ENCODE measurements at regions not wholly inside any gene's neighbourhood (a gene's known extent, or its start where the extent isn't known, plus 50 kb on each side); places are given as distances from the start of the nearest gene placed in this dataset.

DNA sequence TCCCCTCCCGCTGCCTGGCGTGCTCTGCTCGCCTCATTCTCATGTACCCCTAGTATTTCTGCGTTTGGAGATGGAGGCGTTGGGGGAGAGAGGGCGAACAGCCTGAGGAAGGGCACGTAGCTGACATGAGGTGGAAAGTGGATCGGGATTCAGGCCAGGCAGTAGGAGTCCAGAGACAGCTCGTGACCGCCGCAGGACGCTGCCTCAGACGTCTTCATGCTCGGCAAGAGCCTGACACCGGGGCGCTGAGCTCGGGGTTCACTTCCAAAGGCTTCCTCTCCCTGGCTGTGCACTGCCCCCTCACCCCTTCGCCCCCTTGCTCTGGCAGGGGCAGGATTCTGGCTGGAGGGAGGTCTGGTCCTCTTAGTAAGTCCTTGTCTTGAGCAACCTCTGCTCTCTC lies 374.4 kb upstream of the MKI67 start:
- intact Hi-C loops (cut with DNase I), result no loop called here
- H3K4me1 ChIP-seq, result no peaks in the 10 kb centered on the region
- TF ChIP-seq, protein P1, sequence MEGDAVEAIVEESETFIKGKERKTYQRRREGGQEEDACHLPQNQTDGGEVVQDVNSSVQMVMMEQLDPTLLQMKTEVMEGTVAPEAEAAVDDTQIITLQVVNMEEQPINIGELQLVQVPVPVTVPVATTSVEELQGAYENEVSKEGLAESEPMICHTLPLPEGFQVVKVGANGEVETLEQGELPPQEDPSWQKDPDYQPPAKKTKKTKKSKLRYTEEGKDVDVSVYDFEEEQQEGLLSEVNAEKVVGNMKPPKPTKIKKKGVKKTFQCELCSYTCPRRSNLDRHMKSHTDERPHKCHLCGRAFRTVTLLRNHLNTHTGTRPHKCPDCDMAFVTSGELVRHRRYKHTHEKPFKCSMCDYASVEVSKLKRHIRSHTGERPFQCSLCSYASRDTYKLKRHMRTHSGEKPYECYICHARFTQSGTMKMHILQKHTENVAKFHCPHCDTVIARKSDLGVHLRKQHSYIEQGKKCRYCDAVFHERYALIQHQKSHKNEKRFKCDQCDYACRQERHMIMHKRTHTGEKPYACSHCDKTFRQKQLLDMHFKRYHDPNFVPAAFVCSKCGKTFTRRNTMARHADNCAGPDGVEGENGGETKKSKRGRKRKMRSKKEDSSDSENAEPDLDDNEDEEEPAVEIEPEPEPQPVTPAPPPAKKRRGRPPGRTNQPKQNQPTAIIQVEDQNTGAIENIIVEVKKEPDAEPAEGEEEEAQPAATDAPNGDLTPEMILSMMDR (IDR thresholded peaks at IDR 0.05), result no peak
- TF ChIP-seq POLR2A (IDR thresholded peaks at IDR 0.05), result no peak
- WGBS, 2 donors, result 82 to 92% methylated on average over 4 to 16 of the region's 18 CpGs
- DNase-seq, result no peak
- no peak overlapping the region for H3K27ac ChIP-seq
- no peaks in the 10 kb centered on the region for H3K36me3 ChIP-seq
- no peak overlapping the region for H3K4me3 ChIP-seq
- no peaks in the 10 kb centered on the region for H3K27me3 ChIP-seq
- peaks cover 0 to 17% (median 0%) of the 10 kb centered on the region in 3 donors for H3K9me3 ChIP-seq

DNA sequence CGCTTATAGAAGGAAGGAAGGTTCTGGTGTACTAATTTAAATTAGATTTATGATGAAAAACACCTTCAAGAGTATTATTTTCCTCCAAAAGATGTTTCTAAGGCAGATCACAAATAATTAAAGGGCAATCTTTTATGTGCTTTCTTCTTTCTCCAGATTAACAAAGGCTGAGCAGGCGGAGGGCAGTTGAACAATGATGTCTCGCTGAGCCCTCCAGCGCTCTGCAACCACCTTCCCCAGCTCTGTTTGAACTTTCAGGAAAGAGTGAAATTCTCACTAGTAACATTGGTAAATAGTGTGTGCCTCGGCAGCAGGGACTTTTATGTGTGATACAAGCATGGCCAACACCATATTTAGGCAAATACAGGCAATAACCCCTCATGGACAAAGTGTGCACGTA lies 379.1 kb upstream of the MKI67 start:
- TF ChIP-seq, protein P1 (IDR thresholded peaks at IDR 0.05), result no peak
- no peak for TF ChIP-seq POLR2A (IDR thresholded peaks at IDR 0.05)
- H3K27ac ChIP-seq, result no peak overlapping the region
- no peaks in the 10 kb centered on the region for H3K36me3 ChIP-seq
- no peak overlapping the region for H3K4me3 ChIP-seq
- WGBS, 2 donors, result 43 to 54% methylated on average over 6 of the region's 6 CpGs
- H3K27me3 ChIP-seq, result no peaks in the 10 kb centered on the region
- no peak for DNase-seq
- no peaks in the 10 kb centered on the region for H3K4me1 ChIP-seq
- no peaks in the 10 kb centered on the region for H3K9me3 ChIP-seq
- intact Hi-C loops (cut with DNase I), result no loop called here

DNA sequence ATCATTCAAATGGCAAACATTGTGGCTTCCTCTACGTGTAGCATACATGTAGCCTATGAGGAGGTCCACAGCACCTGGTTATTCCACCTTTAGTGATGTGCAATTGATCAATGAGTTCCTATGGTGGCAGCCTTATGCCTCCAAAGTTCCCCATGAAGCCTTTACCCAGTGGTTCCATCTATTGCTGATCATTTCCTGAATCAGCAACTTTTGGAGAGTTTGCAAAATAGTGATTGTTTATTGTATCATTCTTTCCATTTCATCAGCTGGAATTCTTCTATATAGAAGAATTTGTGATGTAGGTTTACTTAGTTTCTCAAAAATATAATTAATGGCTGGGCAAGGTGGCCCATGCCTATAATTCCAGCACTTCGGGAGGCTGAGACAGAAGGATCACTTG lies 380.2 kb upstream of the MKI67 start:
- Histone ChIP-seq H3K27me3 (no peaks in the 10 kb centered on the region), H3K36me3 (no peaks in the 10 kb centered on the region), H3K27ac (no peak overlapping the region), H3K4me3 (no peak overlapping the region), H3K9me3 (no peaks in the 10 kb centered on the region), H3K4me1 (no peaks in the 10 kb centered on the region)
- no peak for DNase-seq
- WGBS, 2 donors, result 66 to 79% methylated on average over 2 of the region's 2 CpGs
- intact Hi-C loops (cut with DNase I), result no loop called here
- TF ChIP-seq POLR2A (IDR thresholded peaks at IDR 0.05), result no peak
- TF ChIP-seq, protein P1 (IDR thresholded peaks at IDR 0.05), result no peak

DNA sequence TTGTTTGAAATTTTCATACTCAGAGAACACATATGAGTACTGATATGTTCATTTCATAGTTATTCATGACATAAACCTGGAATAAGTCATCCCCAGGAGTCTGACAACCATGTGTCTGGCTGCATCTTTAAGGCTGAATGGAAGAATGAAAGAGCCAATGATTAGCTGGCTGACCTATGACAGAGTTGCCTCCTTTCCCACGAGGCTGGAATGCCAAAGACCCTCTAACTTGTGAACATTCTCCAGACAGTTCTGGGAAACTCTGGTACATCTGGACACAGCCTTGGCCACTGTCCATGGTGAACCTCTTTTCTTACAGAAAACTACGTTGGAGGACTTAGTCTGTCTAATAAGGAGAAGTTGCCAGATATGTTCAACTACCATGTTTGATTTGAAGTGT lies 380.8 kb upstream of the MKI67 start:
- no peaks in the 10 kb centered on the region for H3K4me1 ChIP-seq
- no peak overlapping the region for H3K27ac ChIP-seq
- 13 to 25% methylated on average over 2 of the region's 2 CpGs for WGBS, 2 donors
- H3K36me3 ChIP-seq, result no peaks in the 10 kb centered on the region
- H3K9me3 ChIP-seq, result no peaks in the 10 kb centered on the region
- no peak for DNase-seq
- H3K27me3 ChIP-seq, result no peaks in the 10 kb centered on the region
- no peak for TF ChIP-seq POLR2A (IDR thresholded peaks at IDR 0.05)
- TF ChIP-seq, protein P1 (IDR thresholded peaks at IDR 0.05), result no peak
- H3K4me3 ChIP-seq, result no peak overlapping the region
- intact Hi-C loops (cut with DNase I), result no loop called here

DNA sequence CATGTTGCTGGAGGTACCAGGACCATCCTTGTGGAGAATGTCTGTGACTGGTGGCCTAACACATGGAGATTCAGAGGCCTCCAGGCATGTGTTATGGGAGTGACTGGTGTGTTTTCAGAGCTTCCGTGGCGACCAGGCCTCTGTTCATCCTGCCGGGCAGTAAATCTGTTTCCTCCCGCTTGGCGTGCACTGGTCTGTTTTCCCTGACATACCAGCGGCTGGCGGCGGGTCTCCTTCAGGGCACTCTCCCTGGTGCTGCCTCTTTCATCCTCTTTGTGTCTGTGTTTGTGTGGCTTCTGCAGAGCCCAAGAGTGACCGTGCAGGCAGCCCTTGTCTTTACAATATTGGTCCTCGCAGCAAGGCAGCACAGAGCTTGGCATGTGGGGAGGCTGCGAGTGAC lies 385.1 kb upstream of the MKI67 start:
- TF ChIP-seq POLR2A (IDR thresholded peaks at IDR 0.05), result no peak
- TF ChIP-seq, protein P1 (IDR thresholded peaks at IDR 0.05), result no peak

More for the DNA sequence above, 385.1 kb upstream of the MKI67 start:
- WGBS, 2 donors, result 60 to 61% methylated on average over 6 to 7 of the region's 11 CpGs
- no peak for DNase-seq
- intact Hi-C loops (cut with DNase I), result no loop called here
- H3K9me3 ChIP-seq, result no peaks in the 10 kb centered on the region
- no peak overlapping the region for H3K27ac ChIP-seq
- no peaks in the 10 kb centered on the region for H3K4me1 ChIP-seq
- H3K4me3 ChIP-seq, result no peak overlapping the region
- H3K36me3 ChIP-seq, result no peaks in the 10 kb centered on the region
- no peaks in the 10 kb centered on the region for H3K27me3 ChIP-seq
